Neural progenitor cell (in vitro differentiated cells): ENCODE measurements at regions not wholly inside any gene's neighbourhood (a gene's known extent, or its start where the extent isn't known, plus 50 kb on each side); places are given as distances from the start of the nearest gene placed in this dataset.

Experiments
- DNase-seq: peaks from one replicate; pipeline ENCODE4 v3.0.0-alpha.2; 2016; ENCODE audit warnings: low spot score
- H2AFZ ChIP-seq: fragments of 200-600 bp; sonication (generic); replicated peaks from 2 replicates; pipeline ENCODE4 v1.6.1; 2016; ENCODE audit warnings: antibody characterized with exemption
- H3F3A ChIP-seq: fragments of 200-600 bp; sonication (generic); 2 replicates; pipeline ENCODE4 v1.6.1; 2016; ENCODE audit warnings: antibody characterized with exemption, low read depth
- H3K27ac ChIP-seq: fragments of 200-600 bp; sonication (generic); 2 replicates; pipeline ENCODE4 v1.5.1; 2016; ENCODE audit warnings: mild to moderate bottlenecking
- H3K27me3 ChIP-seq: fragments of 200-600 bp; sonication (generic); 2 replicates; pipeline ENCODE4 v1.6.1; 2016; ENCODE audit warnings: mild to moderate bottlenecking, moderate library complexity
- H3K36me3 ChIP-seq: fragments of 200-600 bp; sonication (generic); 2 replicates; pipeline ENCODE4 v1.5.1; 2016
- H3K4me1 ChIP-seq: fragments of 200-600 bp; sonication (generic); 2 replicates; pipeline ENCODE4 v1.6.1; 2016; ENCODE audit warnings: mixed run types
- H3K4me2 ChIP-seq: fragments of 200-600 bp; sonication (generic); 2 replicates; pipeline ENCODE4 v1.6.1; 2016
- H3K4me3 ChIP-seq: fragments of 200-600 bp; sonication (generic); 2 replicates; pipeline ENCODE4 v1.5.1; 2016
- H3K79me2 ChIP-seq: fragments of 200-600 bp; sonication (generic); 2 replicates; pipeline ENCODE4 v1.6.1; 2016; ENCODE audit warnings: low read depth
- H3K9ac ChIP-seq: fragments of 200-600 bp; sonication (generic); 2 replicates; pipeline ENCODE4 v1.6.1; 2016
- H3K9me3 ChIP-seq: fragments of 200-600 bp; sonication (generic); 2 replicates; pipeline ENCODE4 v1.5.1; 2016; ENCODE audit warnings: low read depth
- H4K20me1 ChIP-seq: fragments of 200-600 bp; sonication (generic); 2 replicates; pipeline ENCODE4 v1.6.1; 2016; ENCODE audit warnings: low read depth
- H3K27ac Mint-ChIP-seq: 3 replicates; pipeline ENCODE4 v1.8.0; 2021; ENCODE audit warnings: mixed read lengths
- H3K27me3 Mint-ChIP-seq: 2 replicates; pipeline ENCODE4 v1.8.0; 2022; ENCODE audit warnings: low read depth, mild to moderate bottlenecking, inconsistent platforms, moderate library complexity, mixed read lengths; ENCODE audit not compliant: insufficient read depth
- H3K36me3 Mint-ChIP-seq: 3 replicates; pipeline ENCODE4 v1.8.0; 2021; ENCODE audit warnings: mixed read lengths
- H3K4me1 Mint-ChIP-seq: 3 replicates; pipeline ENCODE4 v1.8.0; 2021; ENCODE audit warnings: mixed read lengths
- H3K4me3 Mint-ChIP-seq: 3 replicates; pipeline ENCODE4 v1.8.0; 2021; ENCODE audit warnings: mild to moderate bottlenecking, moderate library complexity, mixed read lengths
- H3K9me3 Mint-ChIP-seq: 3 replicates; pipeline ENCODE4 v1.8.0; 2020; ENCODE audit warnings: mixed read lengths
- CTCF ChIP-seq: fragments of 200-600 bp; sonication (generic); IDR thresholded peaks from 2 replicates; pipeline ENCODE4 v1.5.1; 2017; ENCODE audit warnings: antibody characterized with exemption, mild to moderate bottlenecking
- EZH2 ChIP-seq: fragments of 200-600 bp; sonication (generic); IDR thresholded peaks from 2 replicates; pipeline ENCODE4 v1.6.1; 2017; ENCODE audit warnings: antibody characterized with exemption, mild to moderate bottlenecking, moderate library complexity
- EZH2phosphoT487 ChIP-seq: fragments of 200-600 bp; sonication (generic); IDR thresholded peaks from 2 replicates; pipeline ENCODE4 v1.6.1; 2017; ENCODE audit warnings: antibody characterized with exemption

DNA sequence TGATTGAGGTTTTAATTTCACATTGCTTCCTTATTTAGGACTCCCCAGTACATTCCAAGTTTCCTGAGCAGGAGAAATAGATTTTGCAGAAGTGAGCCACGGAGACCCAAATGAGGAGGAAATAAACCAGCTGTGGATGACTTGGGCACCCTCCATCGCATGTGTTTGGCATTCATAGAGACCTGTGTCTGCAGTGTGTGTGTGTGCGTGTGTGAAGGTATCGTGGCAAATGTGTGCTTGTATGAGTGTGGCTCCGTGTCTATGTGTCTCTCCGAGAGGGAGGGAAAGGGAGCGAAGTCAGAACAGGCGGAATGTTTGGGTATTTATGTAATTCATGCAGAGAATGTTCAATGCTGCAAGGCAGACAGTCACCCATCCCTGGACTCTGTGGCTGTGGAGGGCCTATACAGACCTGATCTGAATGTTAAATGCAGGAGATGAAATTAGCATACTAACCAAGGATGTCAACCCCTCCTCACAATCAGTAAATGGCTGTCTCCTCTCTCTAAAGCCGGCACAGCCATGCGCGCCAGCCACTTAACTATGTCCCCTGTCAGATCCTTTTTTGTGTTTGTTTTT, 186.0 kb upstream of the ZFHX3 start:
- DNase-seq, result no peak
- Mint-ChIP-seq H3K27me3 (peaks cover 2% of the 10 kb centered on the region), H3K4me3 (no peak overlapping the region), H3K9me3 (no peaks in the 10 kb centered on the region), H3K36me3 (no peaks in the 10 kb centered on the region), H3K27ac (no peak overlapping the region), H3K4me1 (peaks cover 8% of the 10 kb centered on the region)
- no peaks in the 10 kb centered on the region for H4K20me1 ChIP-seq
- H3K36me3 ChIP-seq, result no peaks in the 10 kb centered on the region
- no peak overlapping the region for H3K27ac ChIP-seq
- H3K4me1 ChIP-seq, result no peaks in the 10 kb centered on the region
- H3K4me3 ChIP-seq, result no peak overlapping the region
- no peak overlapping the region for H3K9ac ChIP-seq
- H3K79me2 ChIP-seq, result no peaks in the 10 kb centered on the region
- H3K27me3 ChIP-seq, result no peaks in the 10 kb centered on the region
- TF ChIP-seq EZH2phosphoT487, result no peak
- TF ChIP-seq EZH2, result no peak
- TF ChIP-seq CTCF, result no peak
- H2AFZ ChIP-seq, result no peak overlapping the region
- H3K4me2 ChIP-seq, result no peak overlapping the region
- no peaks in the 10 kb centered on the region for H3K9me3 ChIP-seq
- no peaks in the 10 kb centered on the region for H3F3A ChIP-seq

- peaks cover 8% of the 10 kb centered on the region for H3K4me1 Mint-ChIP-seq
- Histone ChIP-seq H3K9me3 (no peaks in the 10 kb centered on the region), H3K4me3 (no peak overlapping the region), H3K36me3 (no peaks in the 10 kb centered on the region), H3K27ac (no peak overlapping the region), H3K4me1 (no peaks in the 10 kb centered on the region), H3K4me2 (no peak overlapping the region), H3F3A (no peaks in the 10 kb centered on the region), H4K20me1 (no peaks in the 10 kb centered on the region), H3K9ac (no peak overlapping the region), H3K79me2 (no peaks in the 10 kb centered on the region), H2AFZ (peak overlapping the region; percentile 10), H3K27me3 (no peaks in the 10 kb centered on the region)
- no peaks in the 10 kb centered on the region for H3K36me3 Mint-ChIP-seq
- H3K27me3 Mint-ChIP-seq, result peaks cover 2% of the 10 kb centered on the region
- no peak overlapping the region for H3K27ac Mint-ChIP-seq
- H3K9me3 Mint-ChIP-seq, result no peaks in the 10 kb centered on the region
- no peak for TF ChIP-seq EZH2
- no peak for DNase-seq
- H3K4me3 Mint-ChIP-seq, result no peak overlapping the region
Observed at GRCh38 chr16:73233329-73233765, 185.4 kb upstream of the ZFHX3 start.

DNA sequence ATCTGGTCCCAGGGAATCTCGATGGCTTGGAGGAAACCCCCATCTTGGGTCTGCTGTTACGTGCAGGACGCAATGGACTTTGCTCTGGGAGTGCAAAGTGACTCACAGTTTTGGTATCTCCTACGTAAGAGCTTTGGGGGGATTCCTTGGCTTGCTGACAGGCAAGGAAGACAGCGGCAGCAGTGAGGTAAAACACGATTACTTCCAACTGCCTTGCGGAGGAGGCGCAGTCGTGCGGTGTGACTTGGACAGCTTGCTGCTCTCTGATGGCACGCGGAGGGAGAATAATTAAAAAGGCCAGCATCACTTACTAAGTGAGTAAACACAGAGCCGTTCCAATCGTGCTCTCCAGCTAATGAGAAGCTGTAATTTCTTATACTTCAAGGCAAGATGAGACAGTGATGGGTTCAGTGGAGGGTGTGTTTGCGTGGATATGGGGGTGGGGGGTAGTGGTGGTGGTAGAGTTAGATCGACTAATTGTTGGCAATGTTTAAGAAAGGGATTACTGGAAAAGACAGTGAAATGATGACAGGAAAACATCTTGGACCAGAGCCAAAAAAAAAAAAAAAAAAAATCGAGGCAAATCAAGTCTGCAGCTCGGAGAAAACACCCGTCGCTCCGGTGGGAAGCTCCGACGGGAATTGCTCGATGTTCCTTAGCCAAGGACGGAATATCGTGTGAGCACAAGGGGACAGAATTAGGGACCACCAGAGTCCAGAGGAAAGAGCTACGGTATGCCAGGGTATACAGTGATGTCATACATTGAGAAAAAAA, 184.8 kb upstream of the ZFHX3 start:
- H3K27me3 Mint-ChIP-seq, result peaks cover 2% of the 10 kb centered on the region
- Histone ChIP-seq H2AFZ (peak overlapping the region; percentile 50), H3K27me3 (no peaks in the 10 kb centered on the region), H3K4me3 (no peak overlapping the region), H3K36me3 (no peaks in the 10 kb centered on the region), H3K4me2 (no peak overlapping the region), H3K9me3 (no peaks in the 10 kb centered on the region), H3K79me2 (no peaks in the 10 kb centered on the region), H4K20me1 (no peaks in the 10 kb centered on the region), H3F3A (no peaks in the 10 kb centered on the region), H3K27ac (no peak overlapping the region), H3K9ac (no peak overlapping the region), H3K4me1 (no peaks in the 10 kb centered on the region)
- peaks cover 8% of the 10 kb centered on the region for H3K4me1 Mint-ChIP-seq
- no peaks in the 10 kb centered on the region for H3K9me3 Mint-ChIP-seq
- H3K36me3 Mint-ChIP-seq, result no peaks in the 10 kb centered on the region
- H3K27ac Mint-ChIP-seq, result peak overlapping the region; percentile 36
- no peak overlapping the region for H3K4me3 Mint-ChIP-seq
- no peak for TF ChIP-seq EZH2phosphoT487
- TF ChIP-seq EZH2, result no peak
- TF ChIP-seq CTCF, result no peak
- DNase-seq, result no peak

- Histone ChIP-seq H3K4me1 (no peaks in the 10 kb centered on the region), H3K4me2 (no peak overlapping the region), H3K9ac (no peak overlapping the region), H3K27ac (no peak overlapping the region), H4K20me1 (no peaks in the 10 kb centered on the region), H2AFZ (peak overlapping the region; percentile 50), H3K36me3 (no peaks in the 10 kb centered on the region), H3K9me3 (no peaks in the 10 kb centered on the region), H3K4me3 (no peak overlapping the region), H3F3A (no peaks in the 10 kb centered on the region), H3K27me3 (no peaks in the 10 kb centered on the region), H3K79me2 (no peaks in the 10 kb centered on the region)
- TF ChIP-seq EZH2 (no peak), EZH2phosphoT487 (no peak), CTCF (no peak)
- Mint-ChIP-seq H3K36me3 (no peaks in the 10 kb centered on the region), H3K4me3 (no peak overlapping the region), H3K27me3 (peaks cover 2% of the 10 kb centered on the region), H3K4me1 (peaks cover 8% of the 10 kb centered on the region), H3K9me3 (no peaks in the 10 kb centered on the region), H3K27ac (no peak overlapping the region)
- DNase-seq, result no peak
Observed at GRCh38 chr16:73231944-73232554, 184.1 kb upstream of the ZFHX3 start.
